Panc1 (cell line): ENCODE measurements at regions not wholly inside any gene's neighbourhood (a gene's known extent, or its start where the extent isn't known, plus 50 kb on each side); places are given as distances from the start of the nearest gene placed in this dataset.

Source experiments
- ATAC-seq: fragments of 200-7000 bp; cut with Tn5 transposase; 2 replicates; pipeline ENCODE4 v1.9.1; 2020; ENCODE audit warnings: mild to moderate bottlenecking, moderate library complexity
- BruUV-seq: library from RNA; stranded (reverse); fragments of 400-500 nt; replicated peaks from 2 replicates; lab custom pipeline; 2021; lab: Mats Ljungman, UMichigan
- CTCF ChIA-PET: fragments of 300-600 bp; sonication (Branson Sonifier 250); formaldehyde crosslinking; loops from one replicate; lab custom pipeline; 2022; ENCODE audit warnings: antibody characterized with exemption; lab: Charles Lee
- POLR2A ChIA-PET: fragments of 300-600 bp; sonication (Branson Sonifier 250); formaldehyde crosslinking; loops from one replicate; lab custom pipeline; 2022; ENCODE audit warnings: antibody characterized with exemption; lab: Charles Lee
- DNase-seq: peaks from one replicate; pipeline ENCODE4 v3.0.0-alpha.2; 2010; ENCODE audit warnings: low read depth, low spot score
- H3K27ac ChIP-seq: 2 replicates; pipeline ENCODE4 v1.5.1; 2011; ENCODE audit warnings: mild to moderate bottlenecking, low read length, inconsistent platforms
- H3K27me3 ChIP-seq: fragments of 200-500 bp; sonication (Bioruptor generic); 2 replicates; pipeline ENCODE4 v1.6.0; 2014; ENCODE audit warnings: low read length, inconsistent platforms; ENCODE audit not compliant: control insufficient read depth, insufficient read depth
- H3K36me3 ChIP-seq: fragments of 200-500 bp; sonication (Bioruptor generic); 2 replicates; pipeline ENCODE4 v1.5.1; 2014; ENCODE audit warnings: inconsistent platforms, mild to moderate bottlenecking, low read length, moderate library complexity; ENCODE audit not compliant: control insufficient read depth, insufficient read depth
- H3K4me1 ChIP-seq: 2 replicates; pipeline ENCODE4 v1.5.1; 2011; ENCODE audit warnings: inconsistent platforms, mild to moderate bottlenecking, low read length, moderate library complexity; ENCODE audit not compliant: control insufficient read depth, insufficient read depth
- H3K4me3 ChIP-seq, 2 experiments: 2 replicates each; pipeline ENCODE4 v1.5.1; 2011 to 2012; ENCODE audit warnings: low read depth in 2 of 2, low read length in 2 of 2, mild to moderate bottlenecking in 2 of 2, inconsistent platforms in 1 of 2, moderate library complexity in 1 of 2
- H3K9me3 ChIP-seq: fragments of 200-500 bp; sonication (Bioruptor generic); 2 replicates; pipeline ENCODE4 v1.5.1; 2014; ENCODE audit warnings: low read depth, mild to moderate bottlenecking, inconsistent platforms, low read length, moderate library complexity; ENCODE audit not compliant: control insufficient read depth, insufficient read depth
- POLR2AphosphoS5 ChIP-seq: IDR thresholded peaks from 2 replicates; pipeline ENCODE4 v1.6.1; 2012; ENCODE audit warnings: mild to moderate bottlenecking, low read depth, low read length, moderate library complexity
- SIN3A ChIP-seq: IDR thresholded peaks from 2 replicates; pipeline ENCODE4 v1.6.1; 2012; ENCODE audit warnings: low read depth, mild to moderate bottlenecking, low read length, moderate library complexity, borderline replicate concordance; ENCODE audit not compliant: insufficient read depth
- TCF7L2 ChIP-seq: IDR thresholded peaks from 2 replicates; pipeline ENCODE4 v1.6.1; 2011; ENCODE audit warnings: mild to moderate bottlenecking, low read depth, low read length, inconsistent platforms
- in situ Hi-C: cut with HindIII; loops from 2 replicates; pipeline ENCODE4 v1.10.0; 2016; ENCODE audit warnings: low sequenced_read_pairs, low pct_unique_long_range_greater_than_20kb
- intact Hi-C: fragments of 100-400 bp; cut with micrococcal nuclease; formaldehyde crosslinking; loops from one replicate; pipeline ENCODE4 v1.10.0; 2022; ENCODE audit not compliant: unreplicated experiment
- TF ChIP-seq, protein P1 (sequence below), 2 experiments: IDR thresholded peaks; 2 replicates each; pipeline ENCODE4 v1.6.1; 2011 to 2012; ENCODE audit warnings: low read depth in 2 of 2, control low read depth in 1 of 2, low read length in 1 of 2, mild to moderate bottlenecking in 1 of 2, moderate library complexity in 1 of 2; ENCODE audit not compliant: insufficient read depth in 1 of 2
- TF ChIP-seq, protein P2 (sequence below): fragments of 450-650 bp; IDR thresholded peaks from 2 replicates; pipeline ENCODE4 v1.5.1; 2017; ENCODE audit warnings: mild to moderate bottlenecking

DNA sequence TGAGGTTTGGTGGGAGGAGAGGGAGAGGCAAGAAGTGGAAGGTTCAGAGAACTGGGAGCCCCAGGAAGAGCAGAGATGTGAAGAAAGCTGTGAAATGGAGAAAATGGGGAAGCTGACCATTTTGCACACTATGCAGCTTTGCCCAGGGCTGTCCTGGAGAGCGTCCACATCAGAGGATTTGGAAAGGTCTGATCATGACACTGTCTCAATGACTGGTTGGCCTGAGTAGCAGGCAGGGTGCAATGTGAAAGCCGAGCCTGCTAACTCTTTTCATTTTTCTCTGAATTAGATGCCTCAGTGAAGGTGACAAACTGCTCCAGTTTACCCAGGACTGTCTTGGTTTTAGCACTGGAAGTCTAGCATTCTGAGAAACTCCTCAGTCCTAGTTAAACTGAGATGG is 330.1 kb upstream of the RPS6KA3 start:
- H3K27me3 ChIP-seq: no peaks in the 10 kb centered on the region
- intact Hi-C loops: no loop called here
- H3K4me1 ChIP-seq: no peaks in the 10 kb centered on the region
- CTCF ChIA-PET: no interaction called here
- ATAC-seq (no peak), DNase-seq (no peak)
- H3K36me3 ChIP-seq: no peaks in the 10 kb centered on the region
- BruUV-seq: no TSS peak
- TF ChIP-seq TCF7L2: no peak
- TF ChIP-seq, protein P1, sequence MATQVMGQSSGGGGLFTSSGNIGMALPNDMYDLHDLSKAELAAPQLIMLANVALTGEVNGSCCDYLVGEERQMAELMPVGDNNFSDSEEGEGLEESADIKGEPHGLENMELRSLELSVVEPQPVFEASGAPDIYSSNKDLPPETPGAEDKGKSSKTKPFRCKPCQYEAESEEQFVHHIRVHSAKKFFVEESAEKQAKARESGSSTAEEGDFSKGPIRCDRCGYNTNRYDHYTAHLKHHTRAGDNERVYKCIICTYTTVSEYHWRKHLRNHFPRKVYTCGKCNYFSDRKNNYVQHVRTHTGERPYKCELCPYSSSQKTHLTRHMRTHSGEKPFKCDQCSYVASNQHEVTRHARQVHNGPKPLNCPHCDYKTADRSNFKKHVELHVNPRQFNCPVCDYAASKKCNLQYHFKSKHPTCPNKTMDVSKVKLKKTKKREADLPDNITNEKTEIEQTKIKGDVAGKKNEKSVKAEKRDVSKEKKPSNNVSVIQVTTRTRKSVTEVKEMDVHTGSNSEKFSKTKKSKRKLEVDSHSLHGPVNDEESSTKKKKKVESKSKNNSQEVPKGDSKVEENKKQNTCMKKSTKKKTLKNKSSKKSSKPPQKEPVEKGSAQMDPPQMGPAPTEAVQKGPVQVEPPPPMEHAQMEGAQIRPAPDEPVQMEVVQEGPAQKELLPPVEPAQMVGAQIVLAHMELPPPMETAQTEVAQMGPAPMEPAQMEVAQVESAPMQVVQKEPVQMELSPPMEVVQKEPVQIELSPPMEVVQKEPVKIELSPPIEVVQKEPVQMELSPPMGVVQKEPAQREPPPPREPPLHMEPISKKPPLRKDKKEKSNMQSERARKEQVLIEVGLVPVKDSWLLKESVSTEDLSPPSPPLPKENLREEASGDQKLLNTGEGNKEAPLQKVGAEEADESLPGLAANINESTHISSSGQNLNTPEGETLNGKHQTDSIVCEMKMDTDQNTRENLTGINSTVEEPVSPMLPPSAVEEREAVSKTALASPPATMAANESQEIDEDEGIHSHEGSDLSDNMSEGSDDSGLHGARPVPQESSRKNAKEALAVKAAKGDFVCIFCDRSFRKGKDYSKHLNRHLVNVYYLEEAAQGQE (IDR thresholded peaks at IDR 0.05; ENCODE audit: insufficient read depth in 1 of 2, low read depth in 2 of 2, low read length in 1 of 2): no peak
- TF ChIP-seq, protein P2, sequence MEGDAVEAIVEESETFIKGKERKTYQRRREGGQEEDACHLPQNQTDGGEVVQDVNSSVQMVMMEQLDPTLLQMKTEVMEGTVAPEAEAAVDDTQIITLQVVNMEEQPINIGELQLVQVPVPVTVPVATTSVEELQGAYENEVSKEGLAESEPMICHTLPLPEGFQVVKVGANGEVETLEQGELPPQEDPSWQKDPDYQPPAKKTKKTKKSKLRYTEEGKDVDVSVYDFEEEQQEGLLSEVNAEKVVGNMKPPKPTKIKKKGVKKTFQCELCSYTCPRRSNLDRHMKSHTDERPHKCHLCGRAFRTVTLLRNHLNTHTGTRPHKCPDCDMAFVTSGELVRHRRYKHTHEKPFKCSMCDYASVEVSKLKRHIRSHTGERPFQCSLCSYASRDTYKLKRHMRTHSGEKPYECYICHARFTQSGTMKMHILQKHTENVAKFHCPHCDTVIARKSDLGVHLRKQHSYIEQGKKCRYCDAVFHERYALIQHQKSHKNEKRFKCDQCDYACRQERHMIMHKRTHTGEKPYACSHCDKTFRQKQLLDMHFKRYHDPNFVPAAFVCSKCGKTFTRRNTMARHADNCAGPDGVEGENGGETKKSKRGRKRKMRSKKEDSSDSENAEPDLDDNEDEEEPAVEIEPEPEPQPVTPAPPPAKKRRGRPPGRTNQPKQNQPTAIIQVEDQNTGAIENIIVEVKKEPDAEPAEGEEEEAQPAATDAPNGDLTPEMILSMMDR: no peak
- no peak for TF ChIP-seq POLR2AphosphoS5
- TF ChIP-seq SIN3A: no peak
- POLR2A ChIA-PET: no interaction called here
- H3K9me3 ChIP-seq: no peaks in the 10 kb centered on the region
- no peak overlapping the region for H3K27ac ChIP-seq
- no peak overlapping the region for H3K4me3 ChIP-seq
- in situ Hi-C loops: no loop called here

DNA sequence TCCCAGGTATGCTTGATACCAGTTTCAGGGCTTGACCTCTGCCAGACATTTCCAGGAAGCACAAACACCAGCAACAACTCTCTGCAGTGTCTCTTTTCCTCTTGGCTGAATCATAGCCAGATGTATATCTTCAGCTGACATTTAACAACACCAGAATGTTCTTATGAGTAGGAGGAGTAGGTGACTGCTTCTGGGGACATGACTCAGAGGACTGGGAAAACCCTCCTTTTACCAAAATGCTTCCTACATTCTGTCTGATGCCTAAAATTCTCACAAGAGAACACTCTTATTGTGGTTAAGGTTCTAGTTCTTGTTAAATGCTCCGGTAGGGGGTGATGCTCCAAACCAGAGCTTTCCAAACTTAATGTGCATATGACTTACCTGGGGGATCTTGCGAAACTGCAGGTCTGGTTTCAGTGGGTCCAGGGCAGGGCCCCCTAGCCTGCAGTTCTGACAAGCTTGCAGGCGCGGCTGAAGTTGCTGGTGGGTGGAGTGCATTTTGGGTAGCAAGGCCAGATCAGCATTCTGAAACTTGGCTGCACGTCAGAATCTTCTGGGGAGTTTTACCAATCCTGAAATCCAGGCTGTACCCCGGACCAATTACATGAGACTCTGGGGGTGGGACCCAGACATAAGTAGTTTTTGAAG is 329.3 kb upstream of the RPS6KA3 start:
- intact Hi-C loops (no loop called here), in situ Hi-C loops (no loop called here)
- H3K9me3 ChIP-seq: no peaks in the 10 kb centered on the region
- no TSS peak for BruUV-seq
- TF ChIP-seq TCF7L2 (no peak), POLR2AphosphoS5 (no peak)
- TF ChIP-seq, protein P1 (IDR thresholded peaks at IDR 0.05; ENCODE audit: insufficient read depth in 1 of 2, low read depth in 2 of 2, low read length in 1 of 2): no peak
- DNase-seq: no peak
- POLR2A ChIA-PET: no interaction called here
- H3K4me3 ChIP-seq: no peak overlapping the region
- no peaks in the 10 kb centered on the region for H3K4me1 ChIP-seq
- H3K27ac ChIP-seq: no peak overlapping the region
- H3K36me3 ChIP-seq: no peaks in the 10 kb centered on the region
- ATAC-seq: no peak
- CTCF ChIA-PET: no interaction called here
- H3K27me3 ChIP-seq: no peaks in the 10 kb centered on the region
